TTC549 (cell line): ENCODE measurements at regions not wholly inside any gene's neighbourhood (a gene's known extent, or its start where the extent isn't known, plus 50 kb on each side); places are given as distances from the start of the nearest gene placed in this dataset.
"Not testable (repeated sequence)": the region's sequence is repeated elsewhere in the genome, so short reads cannot be mapped to it uniquely, and the experiment has no call there.

ENCODE experiments used
- FAIRE-seq: peaks from 2 replicates; lab custom pipeline; 2012; peaks lifted over from hg19 to GRCh38; lab: Jason Lieb, UNC

GRCh38 chr4:28310926-28311325 lies 1450.3 kb downstream of the STIM2 start:
- no peak for FAIRE-seq

- FAIRE-seq: not testable (repeated sequence)
Observed at GRCh38 chr4:28312497-28312896, 1451.9 kb downstream of the STIM2 start.

GRCh38 chr4:28313729-28314713 lies 1453.4 kb downstream of the STIM2 start:
- no peak for FAIRE-seq

GRCh38 chr4:28317221-28317620 lies 1456.6 kb downstream of the STIM2 start:
- FAIRE-seq: no peak

- FAIRE-seq: no peak
Observed at GRCh38 chr4:28334249-28334648, 1473.6 kb downstream of the STIM2 start.

- no peak for FAIRE-seq
Observed at GRCh38 chr4:28341784-28342183, 1481.1 kb downstream of the STIM2 start.

GRCh38 chr4:28350485-28350884 lies 1489.8 kb downstream of the STIM2 start:
- no peak for FAIRE-seq

- FAIRE-seq: no peak
Observed at GRCh38 chr4:28351102-28351501, 1490.5 kb downstream of the STIM2 start.

GRCh38 chr4:28351826-28352225 lies 1491.2 kb downstream of the STIM2 start:
- no peak for FAIRE-seq

- FAIRE-seq: no peak
Observed at GRCh38 chr4:28354880-28355656, 1494.4 kb downstream of the STIM2 start.

- no peak for FAIRE-seq
Observed at GRCh38 chr4:28357990-28358389, 1497.3 kb downstream of the STIM2 start.

- FAIRE-seq: no peak
Observed at GRCh38 chr4:28358606-28359005, 1498.0 kb downstream of the STIM2 start.

GRCh38 chr4:28360681-28361080 lies 1500.0 kb downstream of the STIM2 start:
- no peak for FAIRE-seq

- no peak for FAIRE-seq
Observed at GRCh38 chr4:28362169-28362568, 1501.5 kb downstream of the STIM2 start.

- FAIRE-seq: no peak
Observed at GRCh38 chr4:28369499-28369898, 1508.9 kb downstream of the STIM2 start.

GRCh38 chr4:28373191-28373590 lies 1512.5 kb downstream of the STIM2 start:
- FAIRE-seq: no peak

- FAIRE-seq: no peak
Observed at GRCh38 chr4:28373601-28374000, 1513.0 kb downstream of the STIM2 start.

- no peak for FAIRE-seq
Observed at GRCh38 chr4:28378109-28378830, 1517.6 kb downstream of the STIM2 start.

- no peak for FAIRE-seq
Observed at GRCh38 chr4:28385801-28386200, 1525.2 kb downstream of the STIM2 start.

GRCh38 chr4:28386776-28387175 lies 1526.1 kb downstream of the STIM2 start:
- no peak for FAIRE-seq

- FAIRE-seq: no peak
Observed at GRCh38 chr4:28388471-28388870, 1527.8 kb downstream of the STIM2 start.

- no peak for FAIRE-seq
Observed at GRCh38 chr4:28391877-28392276, 1531.2 kb downstream of the STIM2 start.

- FAIRE-seq: no peak
Observed at GRCh38 chr4:28402751-28403150, 1542.1 kb downstream of the STIM2 start.
